HG03025 (cell line): ENCODE measurements at regions not wholly inside any gene's neighbourhood (a gene's known extent, or its start where the extent isn't known, plus 50 kb on each side); places are given as distances from the start of the nearest gene placed in this dataset.

Experiments
- ATAC-seq: cut with Tn5 transposase; IDR thresholded peaks from one replicate; pipeline ENCODE4 v1.9.1; 2021; ENCODE audit warnings: mild to moderate bottlenecking, moderate library complexity; ENCODE audit not compliant: unreplicated experiment, low FRiP score

DNA sequence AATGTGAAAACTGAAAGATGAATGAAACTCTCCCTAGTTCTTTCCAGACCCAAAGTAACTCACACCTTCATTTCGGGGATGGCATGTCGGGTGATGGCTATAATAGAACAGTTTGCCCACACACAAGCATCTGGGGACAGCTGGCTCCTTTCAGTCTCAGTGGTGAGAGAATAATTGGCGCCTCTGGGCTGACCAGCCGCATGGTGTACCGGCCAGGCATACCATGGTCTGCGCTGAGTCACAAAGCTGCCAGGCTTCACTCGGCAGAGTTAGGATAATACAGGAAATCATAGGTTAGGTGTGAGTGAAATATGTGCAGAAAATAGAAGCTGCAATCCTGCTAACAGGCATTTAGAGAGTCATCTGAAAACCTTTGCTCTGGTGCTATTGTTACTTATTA, 80.4 kb upstream of the IGF1R start:
- no peak for ATAC-seq

DNA sequence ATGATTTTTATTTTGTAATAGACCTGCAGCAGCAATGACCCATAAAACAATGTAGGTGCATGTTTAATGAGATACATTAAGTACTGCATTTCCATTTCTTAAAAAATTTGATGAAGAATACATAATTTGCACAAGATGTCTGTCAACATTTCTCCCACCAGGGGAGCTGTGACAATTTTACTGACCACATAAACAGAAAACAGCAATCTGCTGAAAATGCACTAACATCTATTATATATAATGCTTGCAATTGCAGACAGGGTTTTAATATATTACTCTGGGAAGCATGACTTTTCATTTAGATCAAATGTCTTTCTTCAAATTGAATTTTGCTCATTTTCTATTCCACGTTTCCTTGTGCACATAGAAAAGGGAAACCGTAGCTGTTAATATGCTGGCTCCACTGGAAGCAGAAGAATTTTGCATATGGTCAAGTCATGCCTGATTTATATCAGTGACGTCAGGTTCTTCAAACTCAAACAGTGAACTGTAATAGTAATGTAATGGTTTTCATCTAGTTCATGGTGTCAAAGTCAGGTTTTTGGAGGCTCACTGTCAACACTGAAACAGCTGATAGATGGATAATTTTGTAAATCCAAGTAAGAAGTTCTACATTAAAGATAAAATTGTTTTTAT, 79.8 kb upstream of the IGF1R start:
- no peak for ATAC-seq

DNA sequence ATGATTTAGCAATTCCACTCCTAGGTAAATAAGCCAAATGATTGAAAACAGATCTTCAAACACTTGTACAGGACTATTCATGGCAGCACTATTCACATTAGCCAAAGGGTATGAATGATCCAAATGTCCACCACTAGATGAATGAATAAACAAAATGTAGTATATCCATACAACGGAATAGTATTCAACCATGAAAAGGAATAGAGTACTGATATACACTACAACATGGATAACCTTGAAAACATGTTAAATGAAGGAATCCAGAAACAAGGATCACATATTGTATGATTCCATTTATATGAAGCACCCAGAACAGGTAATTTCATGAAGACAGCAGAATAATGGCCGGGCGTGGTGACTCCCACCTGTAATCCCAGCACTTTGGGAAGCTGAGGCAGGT, 78.2 kb upstream of the IGF1R start:
- ATAC-seq, result no peak

DNA sequence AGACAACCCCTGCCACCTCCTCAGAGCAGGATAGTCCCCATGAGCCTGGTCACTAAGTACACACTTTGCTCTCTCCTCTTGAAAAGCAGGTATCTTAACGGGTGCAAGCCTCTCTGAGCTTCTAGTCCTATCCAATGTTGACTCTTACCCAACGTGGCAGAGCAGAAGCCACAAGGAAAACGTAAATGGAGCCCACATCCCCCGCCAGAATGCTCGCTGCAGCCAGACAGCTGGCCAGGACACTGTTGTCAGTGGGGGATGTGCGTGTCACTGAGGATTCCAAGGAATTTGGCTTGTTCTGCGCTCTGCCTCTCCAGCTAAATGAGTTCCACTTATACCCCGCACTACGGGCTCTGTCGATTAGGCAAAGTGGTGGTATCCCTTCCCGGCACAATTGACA, 67.8 kb upstream of the IGF1R start:
- no peak for ATAC-seq

DNA sequence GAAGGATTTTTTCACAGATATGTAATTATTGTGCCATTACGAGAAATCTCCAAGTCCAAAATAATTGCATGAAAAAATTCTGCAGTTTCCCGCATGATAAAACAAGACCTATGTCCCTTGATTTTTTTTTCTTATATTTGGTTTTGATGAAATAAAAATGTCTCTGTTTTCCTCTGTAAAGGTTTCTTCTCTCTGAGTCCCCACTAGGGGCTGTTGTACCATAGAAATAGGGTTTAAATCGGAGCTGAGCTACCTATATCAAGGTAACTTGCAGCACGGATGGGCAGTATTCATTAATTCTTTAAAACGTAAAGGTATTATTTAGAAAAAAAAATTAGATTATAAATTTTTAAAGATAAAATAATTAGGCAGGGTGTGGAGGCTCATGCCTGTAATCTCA, 66.6 kb upstream of the IGF1R start:
- no peak for ATAC-seq

DNA sequence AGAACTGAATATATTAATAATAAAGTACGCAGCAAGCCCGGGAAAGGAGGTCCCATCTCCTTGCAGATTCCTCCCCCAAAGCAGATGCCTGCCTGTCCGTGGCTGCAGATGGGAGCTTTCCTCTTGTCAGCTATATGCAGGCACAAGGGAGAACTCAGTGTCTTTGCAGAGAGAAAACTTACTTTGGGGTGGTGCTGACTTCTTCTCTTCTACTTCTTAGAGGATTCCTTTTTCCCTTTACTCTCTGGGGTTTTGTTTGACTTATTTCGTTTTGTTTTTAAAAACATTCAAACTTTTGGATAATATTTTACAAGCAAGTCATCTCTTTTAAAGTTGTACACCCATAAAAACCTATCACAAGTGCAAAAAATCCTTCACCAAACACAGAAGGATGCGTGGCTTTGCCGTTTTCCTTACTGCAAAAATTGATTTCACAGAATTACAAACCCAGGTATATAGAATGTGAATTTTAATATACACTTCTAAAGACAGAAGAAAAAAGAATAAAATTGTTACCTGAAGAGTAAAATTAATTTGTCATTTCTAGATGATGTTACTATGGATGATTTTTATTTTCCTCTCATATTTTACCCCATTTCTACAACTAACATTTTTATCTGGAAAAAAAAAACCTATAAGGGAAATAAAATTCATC, 65.3 kb upstream of the IGF1R start:
- ATAC-seq, result no peak

DNA sequence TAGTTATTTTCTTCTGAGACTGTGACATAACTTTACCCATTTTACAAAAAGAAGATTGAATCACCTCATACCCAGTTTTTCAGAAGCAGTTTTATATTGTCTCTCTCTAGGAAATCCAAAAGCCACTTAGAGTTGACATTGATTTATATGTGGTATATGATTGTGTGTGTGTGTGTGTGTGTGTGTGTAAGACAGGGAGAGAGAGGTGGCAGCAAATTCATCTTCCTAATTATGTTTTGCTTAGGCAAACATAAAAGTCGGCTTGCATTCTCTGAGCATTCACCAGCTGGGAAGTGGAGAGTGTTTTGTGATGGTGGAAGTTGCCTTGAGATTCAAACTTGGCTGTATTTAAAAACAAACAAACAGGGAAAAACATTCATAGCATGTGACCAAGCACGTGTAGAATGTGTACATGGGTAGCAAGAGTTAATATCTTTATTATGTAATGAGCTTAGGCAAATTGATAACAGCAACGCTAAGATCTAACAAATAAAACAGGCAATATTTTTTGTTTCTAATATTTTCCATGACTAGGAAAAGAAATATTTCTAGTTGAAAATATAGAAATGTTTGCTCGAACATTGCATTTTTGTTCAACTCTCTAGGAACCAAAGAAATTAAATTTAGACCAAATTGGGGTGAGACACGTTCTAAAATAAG, 64.4 kb upstream of the IGF1R start:
- ATAC-seq, result no peak

DNA sequence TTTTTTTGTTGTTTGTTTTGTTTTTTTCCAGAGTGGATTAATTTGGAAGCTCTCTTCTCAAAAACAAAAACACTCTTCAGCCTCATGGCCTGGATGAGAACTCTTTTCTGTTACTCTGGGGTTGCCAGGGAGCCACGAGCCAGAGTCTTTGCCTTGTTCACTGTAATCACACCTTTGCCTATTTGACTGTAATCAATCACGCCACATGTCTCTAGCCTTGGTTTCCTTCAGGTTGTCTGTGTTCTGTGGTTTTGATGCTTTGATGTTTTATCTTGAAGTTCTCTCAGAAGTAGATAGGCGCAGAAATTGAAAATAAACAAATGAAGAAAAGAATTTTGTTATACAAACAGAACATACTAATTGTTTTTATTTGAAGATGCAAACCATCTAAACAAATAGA, 62.3 kb upstream of the IGF1R start:
- no peak for ATAC-seq

DNA sequence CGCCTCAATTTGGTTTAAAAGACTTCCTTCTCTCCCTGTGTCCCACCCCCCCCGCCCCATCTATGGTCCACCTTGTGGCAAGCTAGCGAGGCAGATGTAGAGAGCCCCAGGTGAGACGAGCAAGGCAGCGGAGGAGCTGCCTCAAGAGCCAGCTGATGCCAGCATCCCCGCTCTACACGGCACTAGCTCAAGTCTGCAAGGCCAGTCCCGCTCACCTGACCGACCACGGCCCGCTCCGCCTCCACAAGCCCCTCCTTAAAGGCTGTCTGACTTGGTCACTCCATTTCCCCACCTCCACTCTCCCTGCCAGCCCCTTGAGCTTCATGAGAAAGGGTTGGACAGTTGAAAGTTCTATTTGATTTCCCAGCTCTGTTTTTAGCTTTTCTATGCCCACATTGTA, 56.2 kb upstream of the IGF1R start:
- ATAC-seq, result no peak

DNA sequence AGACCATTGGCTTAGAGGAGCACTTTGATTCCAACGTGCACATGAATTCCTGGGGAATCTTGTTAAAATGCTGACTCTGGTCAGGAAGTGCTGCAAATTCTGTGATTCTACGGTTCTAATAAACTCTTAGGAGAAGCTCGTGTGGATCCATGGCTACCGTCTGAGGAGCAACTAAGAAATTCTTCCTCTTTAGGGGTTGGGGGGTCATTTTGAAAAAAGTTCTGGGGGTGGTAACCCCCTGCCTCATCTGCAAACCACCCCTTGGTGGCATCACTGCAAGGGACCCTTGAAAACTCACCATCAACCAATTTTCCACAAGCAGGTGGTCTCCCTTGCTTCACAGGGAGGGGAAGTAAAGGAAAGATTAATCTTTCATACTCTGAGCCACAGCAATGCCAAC, 52.2 kb upstream of the IGF1R start:
- no peak for ATAC-seq

DNA sequence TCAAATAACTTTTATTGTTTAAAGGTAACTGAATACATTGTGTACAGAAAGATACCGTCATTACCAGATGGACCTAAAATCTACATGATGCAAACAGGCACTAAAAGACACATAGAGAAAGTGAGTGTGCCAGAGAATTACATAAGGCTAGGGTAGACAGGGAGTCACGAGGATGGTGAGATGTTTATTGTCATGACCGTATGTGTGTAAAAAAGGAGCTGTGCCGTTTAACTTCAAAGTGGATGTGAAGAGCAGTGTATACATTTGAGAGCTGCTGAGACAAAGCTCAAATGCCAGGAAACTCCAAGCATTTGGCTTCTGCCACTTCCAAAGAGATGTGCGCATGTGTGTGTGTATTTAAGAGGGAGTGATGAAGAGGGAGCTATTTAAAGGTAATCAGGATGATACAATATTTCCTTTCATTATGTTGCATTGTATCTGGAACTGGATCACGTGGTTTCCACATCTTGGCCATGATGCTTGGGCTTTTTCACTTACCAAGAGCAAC, 51.4 kb upstream of the IGF1R start:
- no peak for ATAC-seq

DNA sequence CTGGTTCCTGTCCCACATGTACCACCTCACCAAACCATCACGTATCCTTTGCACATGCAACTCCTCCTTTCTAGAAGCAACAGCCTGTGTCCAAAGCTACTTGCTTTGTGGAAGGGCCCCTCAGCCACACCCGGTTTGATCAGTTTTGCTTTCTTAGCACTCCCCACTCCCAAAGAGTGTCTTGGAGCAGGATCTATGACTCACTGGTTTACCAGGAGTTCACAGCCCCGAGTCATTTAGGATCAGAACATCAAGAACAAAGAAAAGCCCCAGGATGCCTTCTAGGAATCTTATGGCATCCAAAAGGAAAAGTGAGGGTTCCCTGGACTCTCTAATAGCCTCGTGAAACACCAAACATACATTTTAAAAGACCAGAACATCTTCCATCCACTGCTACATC, 50.7 kb upstream of the IGF1R start:
- ATAC-seq, result no peak
